Astrocyte (in vitro differentiated cells and primary cell): ENCODE measurements at regions not wholly inside any gene's neighbourhood (a gene's known extent, or its start where the extent isn't known, plus 50 kb on each side); places are given as distances from the start of the nearest gene placed in this dataset.

ENCODE experiments used
- DNase-seq: peaks from one replicate; pipeline ENCODE4 v3.0.0-alpha.2; 2010; ENCODE audit warnings: low read depth
- FAIRE-seq: peaks from 2 replicates; lab custom pipeline; 2011; peaks lifted over from hg19 to GRCh38; lab: Jason Lieb, UNC
- H2AFZ ChIP-seq: 2 replicates; pipeline ENCODE4 v1.6.0; 2012; ENCODE audit warnings: low read depth, low read length, inconsistent platforms
- H3K27ac ChIP-seq: 2 replicates; pipeline ENCODE4 v1.5.1; 2011; ENCODE audit warnings: low read depth, low read length, inconsistent platforms
- H3K27me3 ChIP-seq: 2 replicates; pipeline ENCODE4 v1.6.0; 2011; ENCODE audit warnings: low read length, inconsistent platforms; ENCODE audit not compliant: insufficient read depth
- H3K36me3 ChIP-seq: 2 replicates; pipeline ENCODE4 v1.5.1; 2011; ENCODE audit warnings: low read length, inconsistent platforms; ENCODE audit not compliant: insufficient read depth
- H3K4me1 ChIP-seq: 2 replicates; pipeline ENCODE4 v1.5.1; 2011; ENCODE audit warnings: low read length, inconsistent platforms; ENCODE audit not compliant: insufficient read depth
- H3K4me2 ChIP-seq: 2 replicates; pipeline ENCODE4 v1.6.0; 2012; ENCODE audit warnings: low read length, inconsistent platforms
- H3K4me3 ChIP-seq: 2 replicates; pipeline ENCODE4 v1.5.1; 2011; ENCODE audit warnings: low read depth, mild to moderate bottlenecking, low read length, inconsistent platforms; ENCODE audit not compliant: insufficient read depth
- H3K79me2 ChIP-seq: 2 replicates; pipeline ENCODE4 v1.6.0; 2012; ENCODE audit warnings: mild to moderate bottlenecking, low read length, inconsistent platforms; ENCODE audit not compliant: insufficient read depth
- H3K9ac ChIP-seq: 2 replicates; pipeline ENCODE4 v1.6.0; 2012; ENCODE audit warnings: mild to moderate bottlenecking, low read length, inconsistent platforms
- H3K9me3 ChIP-seq: 2 replicates; pipeline ENCODE4 v1.5.1; 2012; ENCODE audit warnings: low read depth, mild to moderate bottlenecking, low read length, inconsistent platforms; ENCODE audit not compliant: insufficient read depth
- H4K20me1 ChIP-seq: 2 replicates; pipeline ENCODE4 v1.6.0; 2012; ENCODE audit warnings: low read length, inconsistent platforms; ENCODE audit not compliant: insufficient read depth
- H3K27ac Mint-ChIP-seq: one replicate; pipeline ENCODE4 v1.8.0; 2021; ENCODE audit warnings: mild to moderate bottlenecking, mixed read lengths; ENCODE audit not compliant: unreplicated experiment
- H3K27me3 Mint-ChIP-seq: one replicate; pipeline ENCODE4 v1.8.0; 2021; ENCODE audit warnings: low read depth, mixed read lengths; ENCODE audit not compliant: unreplicated experiment
- H3K36me3 Mint-ChIP-seq: one replicate; pipeline ENCODE4 v1.8.0; 2021; ENCODE audit warnings: low read depth, mixed read lengths; ENCODE audit not compliant: unreplicated experiment
- H3K4me1 Mint-ChIP-seq: one replicate; pipeline ENCODE4 v1.8.0; 2021; ENCODE audit warnings: low read depth, mixed read lengths; ENCODE audit not compliant: unreplicated experiment
- H3K4me3 Mint-ChIP-seq: one replicate; pipeline ENCODE4 v1.8.0; 2021; ENCODE audit warnings: mild to moderate bottlenecking, moderate library complexity, mixed read lengths; ENCODE audit not compliant: unreplicated experiment
- H3K9me3 Mint-ChIP-seq: one replicate; pipeline ENCODE4 v1.8.0; 2021; ENCODE audit warnings: mild to moderate bottlenecking, mixed read lengths; ENCODE audit not compliant: unreplicated experiment
- CTCF ChIP-seq: IDR thresholded peaks from 2 replicates; pipeline ENCODE4 v1.5.1; 2011; ENCODE audit warnings: low read depth, mild to moderate bottlenecking, inconsistent platforms, low read length, moderate library complexity; ENCODE audit not compliant: insufficient read depth
- EZH2 ChIP-seq: IDR thresholded peaks from 2 replicates; pipeline ENCODE4 v1.6.1; 2012; ENCODE audit warnings: mild to moderate bottlenecking, low read length, inconsistent platforms; ENCODE audit not compliant: insufficient read depth

GRCh38 chr6:156699935-156700334, 77.2 kb upstream of the ARID1B start:
- H3K4me3 Mint-ChIP-seq: no peak overlapping the region
- H3K9me3 Mint-ChIP-seq: peaks cover 2% of the 10 kb centered on the region
- no peak overlapping the region for H2AFZ ChIP-seq
- no peak overlapping the region for H3K9ac ChIP-seq
- no peak overlapping the region for H3K27ac ChIP-seq
- FAIRE-seq (no peak), DNase-seq (no peak)
- no peak overlapping the region for H3K4me3 ChIP-seq
- H3K4me1 Mint-ChIP-seq: peaks cover 11% of the 10 kb centered on the region
- no peaks in the 10 kb centered on the region for H3K9me3 ChIP-seq
- H3K27me3 ChIP-seq: peaks cover 2% of the 10 kb centered on the region
- no peaks in the 10 kb centered on the region for H3K79me2 ChIP-seq
- TF ChIP-seq CTCF (no peak), EZH2 (no peak)
- no peaks in the 10 kb centered on the region for H4K20me1 ChIP-seq
- no peaks in the 10 kb centered on the region for H3K36me3 ChIP-seq
- no peak overlapping the region for H3K4me2 ChIP-seq
- peaks cover 10% of the 10 kb centered on the region for H3K4me1 ChIP-seq
- no peaks in the 10 kb centered on the region for H3K36me3 Mint-ChIP-seq
- H3K27ac Mint-ChIP-seq: no peak overlapping the region
- no peaks in the 10 kb centered on the region for H3K27me3 Mint-ChIP-seq

GRCh38 chr6:156699017-156699421, 78.2 kb upstream of the ARID1B start:
- H3K27ac ChIP-seq: peak overlapping the region; percentile 60

More at GRCh38 chr6:156699017-156699421, 78.2 kb upstream of the ARID1B start:
- Histone ChIP-seq H3K36me3 (no peaks in the 10 kb centered on the region), H4K20me1 (no peaks in the 10 kb centered on the region), H3K4me1 (peaks cover 10% of the 10 kb centered on the region), H3K79me2 (no peaks in the 10 kb centered on the region), H3K9ac (no peak overlapping the region), H3K9me3 (no peaks in the 10 kb centered on the region), H3K4me3 (no peak overlapping the region), H2AFZ (peak overlapping the region; percentile 2), H3K27me3 (peaks cover 2% of the 10 kb centered on the region), H3K4me2 (peak overlapping the region; percentile 73)
- H3K4me1 Mint-ChIP-seq: peaks cover 11% of the 10 kb centered on the region
- FAIRE-seq: peak; percentile 80
- TF ChIP-seq CTCF (no peak), EZH2 (no peak)
- H3K27me3 Mint-ChIP-seq: no peaks in the 10 kb centered on the region
- peak; percentile 82 for DNase-seq
- H3K27ac Mint-ChIP-seq: no peak overlapping the region
- no peaks in the 10 kb centered on the region for H3K36me3 Mint-ChIP-seq
- peaks cover 2% of the 10 kb centered on the region for H3K9me3 Mint-ChIP-seq
- no peak overlapping the region for H3K4me3 Mint-ChIP-seq
